ENCODE measurements at regions not wholly inside any gene's neighbourhood (a gene's known extent, or its start where the extent isn't known, plus 50 kb on each side); places are given as distances from the start of the nearest gene placed in this dataset.
"Not testable (repeated sequence)": the region's sequence is repeated elsewhere in the genome, so short reads cannot be mapped to it uniquely, and the experiment has no call there.

DNA sequence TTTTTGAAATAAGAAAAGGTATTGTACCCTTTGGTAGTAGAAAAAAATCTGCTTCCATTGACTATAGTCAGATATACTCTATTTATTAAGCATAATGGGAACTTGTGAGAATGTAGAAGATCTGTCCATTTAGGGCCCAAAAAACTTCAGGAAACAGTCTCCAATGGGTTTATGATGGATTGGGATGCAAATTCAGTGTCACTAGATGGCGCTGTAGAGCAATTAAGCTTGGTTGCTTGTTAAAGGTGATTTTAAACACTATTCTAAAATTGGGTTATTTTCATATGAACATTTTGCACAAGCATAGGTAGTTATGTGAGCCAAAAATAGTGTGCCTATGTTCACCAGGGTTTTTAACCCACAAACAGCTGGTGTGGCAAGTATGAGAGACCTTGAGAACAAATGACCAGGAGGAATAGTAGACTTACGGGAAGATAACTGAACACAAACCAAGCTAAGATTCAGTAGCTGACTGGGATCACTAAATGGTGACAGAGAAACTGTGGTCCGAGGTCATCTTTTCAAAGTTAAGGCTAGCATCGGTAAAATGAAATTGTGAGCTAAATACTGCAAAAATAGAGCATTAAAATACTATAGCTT is 80.3 kb upstream of the LSM6 start:
- in situ Hi-C loops (cut with HindIII; ENCODE audit: low pct_unique_long_range_greater_than_20kb, low sequenced_read_pairs), result no loop called here
- peak; percentile 30 for DNase-seq (ENCODE audit: low read depth)

GRCh38 chr4:146088690-146089089 is 86.8 kb upstream of the LSM6 start:
- in situ Hi-C loops (cut with HindIII; ENCODE audit: low pct_unique_long_range_greater_than_20kb, low sequenced_read_pairs), result no loop called here
- DNase-seq (ENCODE audit: low read depth), result no peak

- in situ Hi-C loops (cut with HindIII; ENCODE audit: low pct_unique_long_range_greater_than_20kb, low sequenced_read_pairs), result no loop called here
- DNase-seq (ENCODE audit: low read depth), result no peak
These were observed 87.7 kb upstream of the LSM6 start for GRCh38 chr4:146087856-146088255.

DNA sequence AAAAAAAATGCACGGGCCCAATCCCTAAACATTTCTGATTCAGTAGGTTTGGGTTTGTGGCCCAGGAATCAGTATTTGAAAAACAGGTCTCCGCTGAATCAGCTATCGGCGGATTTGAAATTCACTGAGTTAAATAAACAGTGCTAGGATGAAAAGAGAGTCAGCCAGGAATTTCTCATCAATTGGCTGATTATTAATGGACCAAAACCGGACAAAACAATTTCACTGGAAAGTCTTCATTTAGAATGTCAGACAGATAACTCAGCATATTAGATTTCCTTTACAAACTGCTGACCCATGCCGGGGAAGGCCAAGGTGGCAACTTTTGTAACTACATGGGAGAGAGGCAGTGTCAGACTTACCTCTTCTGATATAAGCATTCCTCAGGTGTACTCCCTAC is 99.4 kb upstream of the LSM6 start:
- in situ Hi-C loops (cut with HindIII; ENCODE audit: low pct_unique_long_range_greater_than_20kb, low sequenced_read_pairs), result no loop called here
- no peak for DNase-seq (ENCODE audit: low read depth)

DNA sequence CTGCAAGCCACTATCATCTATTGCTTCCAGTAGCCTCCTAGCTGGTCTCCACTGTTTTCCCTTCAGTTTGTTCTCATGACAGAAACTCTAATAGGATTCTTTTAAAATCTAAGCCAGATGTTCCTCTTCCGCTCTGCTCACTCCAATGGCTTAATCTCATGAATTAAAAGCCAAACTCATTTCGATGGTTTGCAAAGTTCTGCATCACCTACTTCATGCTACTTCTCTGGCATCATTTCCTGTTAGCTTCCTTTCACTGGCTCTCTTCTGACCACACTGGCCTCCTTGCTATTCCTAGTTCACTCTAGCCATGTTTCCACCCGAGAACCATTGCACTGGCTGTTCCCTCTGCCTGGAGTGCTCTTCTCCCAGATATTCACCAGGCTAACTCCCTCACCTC is 102.0 kb upstream of the LSM6 start:
- no peak for DNase-seq (ENCODE audit: low read depth)
- in situ Hi-C loops (cut with HindIII; ENCODE audit: low pct_unique_long_range_greater_than_20kb, low sequenced_read_pairs), result no loop called here

GRCh38 chr4:146072376-146072775 is 103.1 kb upstream of the LSM6 start:
- no peak for DNase-seq (ENCODE audit: low read depth)
- in situ Hi-C loops (cut with HindIII; ENCODE audit: low pct_unique_long_range_greater_than_20kb, low sequenced_read_pairs), result no loop called here

GRCh38 chr4:146071390-146071789 is 104.1 kb upstream of the LSM6 start:
- no peak for DNase-seq (ENCODE audit: low read depth)
- in situ Hi-C loops (cut with HindIII; ENCODE audit: low pct_unique_long_range_greater_than_20kb, low sequenced_read_pairs), result no loop called here

DNA sequence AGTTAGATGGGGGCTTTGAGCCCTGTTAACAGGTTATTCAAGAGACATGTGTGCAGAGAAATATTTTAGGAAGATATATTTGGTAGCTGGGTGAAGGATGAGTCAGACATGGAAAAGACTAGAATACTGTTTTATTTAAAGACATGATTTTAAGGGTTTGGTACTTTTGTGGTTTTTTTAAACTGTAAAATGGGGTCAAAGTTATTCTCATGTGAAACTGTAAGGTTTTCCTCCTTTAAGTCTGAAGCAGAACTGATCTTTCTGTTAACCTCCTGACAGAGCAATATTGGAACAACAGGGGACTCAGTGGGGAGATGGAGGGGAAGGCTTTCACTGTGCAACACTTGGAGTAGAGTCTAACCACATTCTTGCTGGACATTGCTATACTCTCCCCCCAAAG is 112.4 kb upstream of the LSM6 start:
- DNase-seq (ENCODE audit: low read depth), result no peak
- in situ Hi-C loops (cut with HindIII; ENCODE audit: low pct_unique_long_range_greater_than_20kb, low sequenced_read_pairs), result no loop called here

DNA sequence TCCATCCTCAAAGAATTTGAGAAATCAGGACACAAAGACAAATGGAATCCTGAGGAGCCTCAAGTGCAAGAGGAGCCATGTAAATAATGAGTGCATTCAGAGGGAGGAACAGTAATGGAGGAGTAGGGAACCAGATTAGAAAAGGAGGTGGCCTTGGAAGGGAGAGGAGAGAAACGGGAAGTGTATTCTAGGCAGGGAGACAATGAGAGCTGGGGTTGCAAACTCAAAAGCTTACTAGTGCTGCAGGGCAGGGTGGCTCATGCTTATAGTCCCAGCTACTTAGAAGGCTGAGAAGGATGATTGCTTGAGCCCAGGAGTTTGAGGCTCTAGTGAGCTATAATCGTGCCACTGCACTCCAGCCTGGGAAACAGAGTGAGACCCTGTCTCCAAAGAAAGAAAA is 113.2 kb upstream of the LSM6 start:
- no peak for DNase-seq (ENCODE audit: low read depth)
- in situ Hi-C loops (cut with HindIII; ENCODE audit: low pct_unique_long_range_greater_than_20kb, low sequenced_read_pairs), result no loop called here

- in situ Hi-C loops (cut with HindIII; ENCODE audit: low pct_unique_long_range_greater_than_20kb, low sequenced_read_pairs), result no loop called here
These were observed 113.7 kb upstream of the LSM6 start for GRCh38 chr4:146061610-146062334.

GRCh38 chr4:146059865-146060264 is 115.7 kb upstream of the LSM6 start:
- in situ Hi-C loops (cut with HindIII; ENCODE audit: low pct_unique_long_range_greater_than_20kb, low sequenced_read_pairs), result no loop called here
- DNase-seq (ENCODE audit: low read depth), result peak; percentile 15

More at GRCh38 chr4:146061610-146062334, 113.7 kb upstream of the LSM6 start:
- DNase-seq (ENCODE audit: low read depth), result no peak

DNA sequence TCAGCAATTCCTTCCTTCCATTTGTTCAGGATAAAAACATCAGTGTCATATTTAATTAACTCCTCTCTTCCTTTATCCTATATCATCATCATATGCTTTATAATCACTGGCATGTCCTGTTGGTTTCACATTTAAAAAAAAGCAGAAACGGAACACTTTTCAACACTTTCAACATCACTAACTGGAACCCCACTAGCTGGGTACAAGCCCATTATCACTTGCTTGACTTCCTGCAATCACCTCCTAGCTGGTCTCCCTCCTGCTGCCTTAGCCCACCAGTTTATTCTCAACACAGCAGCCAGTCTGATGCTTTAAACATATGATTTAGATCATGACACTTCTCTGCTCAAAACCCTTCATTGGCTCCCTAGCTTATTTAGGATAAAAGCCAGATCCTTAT is 116.4 kb upstream of the LSM6 start:
- in situ Hi-C loops (cut with HindIII; ENCODE audit: low pct_unique_long_range_greater_than_20kb, low sequenced_read_pairs), result no loop called here
- no peak for DNase-seq (ENCODE audit: low read depth)

DNA sequence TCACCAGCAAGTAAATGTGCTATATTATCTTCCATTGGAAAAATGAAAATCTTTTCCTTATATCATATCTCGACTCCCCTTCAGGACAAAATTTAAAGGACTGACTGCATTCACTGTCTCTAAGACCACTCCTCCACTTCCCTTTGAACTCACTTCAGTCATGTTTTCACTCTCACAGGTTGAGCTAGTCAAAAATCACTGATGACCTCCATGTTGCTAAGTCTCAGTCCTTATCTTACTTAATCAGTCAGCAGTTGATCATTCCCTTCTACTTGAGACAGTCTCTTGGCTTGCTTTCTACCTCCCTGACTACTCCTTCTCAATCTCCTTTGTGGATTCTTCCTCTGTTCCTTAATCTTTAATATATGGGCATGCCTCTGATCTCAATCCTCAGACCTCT is 117.0 kb upstream of the LSM6 start:
- no peak for DNase-seq (ENCODE audit: low read depth)
- in situ Hi-C loops (cut with HindIII; ENCODE audit: low pct_unique_long_range_greater_than_20kb, low sequenced_read_pairs), result no loop called here

GRCh38 chr4:146054676-146055075 is 116.1 kb upstream of the ZNF827 start:
- in situ Hi-C loops (cut with HindIII; ENCODE audit: low pct_unique_long_range_greater_than_20kb, low sequenced_read_pairs), result no loop called here
- no peak for DNase-seq (ENCODE audit: low read depth)

DNA sequence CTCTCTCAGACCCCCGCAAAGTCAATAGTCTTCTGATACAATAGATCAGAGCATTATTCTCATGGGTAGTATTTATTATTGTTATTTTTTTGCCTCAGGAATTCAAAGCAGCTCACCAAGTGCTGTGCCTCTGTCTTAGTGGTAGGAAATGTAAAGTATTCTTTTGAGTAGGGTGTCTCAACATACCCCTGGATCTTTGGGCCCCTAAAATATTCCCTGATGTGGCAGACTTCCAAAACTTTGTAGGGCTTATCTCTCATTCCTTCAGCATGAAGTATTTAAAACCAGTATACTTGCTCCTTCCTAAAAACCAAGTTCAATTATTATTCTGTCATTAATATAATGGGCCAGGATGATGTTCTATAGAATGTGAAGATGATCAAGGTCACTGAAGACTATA is 115.3 kb upstream of the ZNF827 start:
- DNase-seq (ENCODE audit: low read depth), result no peak
- in situ Hi-C loops (cut with HindIII; ENCODE audit: low pct_unique_long_range_greater_than_20kb, low sequenced_read_pairs), result no loop called here

GRCh38 chr4:146051728-146052391 is 113.2 kb upstream of the ZNF827 start:
- DNase-seq (ENCODE audit: low read depth), result no peak
- in situ Hi-C loops (cut with HindIII; ENCODE audit: low pct_unique_long_range_greater_than_20kb, low sequenced_read_pairs), result no loop called here

- DNase-seq (ENCODE audit: low read depth), result no peak
- in situ Hi-C loops (cut with HindIII; ENCODE audit: low pct_unique_long_range_greater_than_20kb, low sequenced_read_pairs), result no loop called here
These were observed 112.6 kb upstream of the ZNF827 start for GRCh38 chr4:146051223-146051622.

DNA sequence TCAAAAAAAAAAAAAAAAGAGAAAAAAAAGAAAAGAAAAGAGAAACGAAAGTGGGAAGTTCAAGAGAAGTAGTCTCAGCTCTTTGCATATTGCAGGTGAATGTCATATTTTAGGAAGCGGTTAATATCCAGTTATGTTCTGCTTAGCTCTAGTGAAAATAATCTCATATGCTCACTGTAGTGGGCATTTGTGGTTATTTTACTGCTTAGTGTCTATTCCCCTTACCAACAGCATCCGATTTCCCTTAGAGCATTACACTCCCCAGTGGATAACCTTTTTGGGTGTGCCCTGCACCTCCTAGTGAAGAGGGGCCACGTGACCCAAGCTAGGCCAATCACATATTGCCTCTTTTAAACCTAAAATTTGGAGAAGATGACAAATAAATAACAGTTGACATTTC is 111.2 kb upstream of the ZNF827 start:
- in situ Hi-C loops (cut with HindIII; ENCODE audit: low pct_unique_long_range_greater_than_20kb, low sequenced_read_pairs), result no loop called here
- no peak for DNase-seq (ENCODE audit: low read depth)

- in situ Hi-C loops (cut with HindIII; ENCODE audit: low pct_unique_long_range_greater_than_20kb, low sequenced_read_pairs); DNase-seq (ENCODE audit: low read depth): not testable (repeated sequence)
These were observed 109.1 kb upstream of the ZNF827 start for GRCh38 chr4:146047768-146048167.

All from Caki2 (cell line).